ENCODE measurements at regions not wholly inside any gene's neighbourhood (a gene's known extent, or its start where the extent isn't known, plus 50 kb on each side); places are given as distances from the start of the nearest gene placed in this dataset.

- no peak for TF ChIP-seq CTCF (conservative IDR thresholded peaks at IDR 0.05; ENCODE audit: low read length)
- TF ChIP-seq EZH2phosphoT487 (IDR thresholded peaks at IDR 0.05; ENCODE audit: borderline replicate concordance, low read depth, low read length): no peak
Observed at GRCh38 chr13:74017301-74018061, 116.7 kb downstream of the KLF12 start.
